GM13976 (cell line): ENCODE measurements at regions not wholly inside any gene's neighbourhood (a gene's known extent, or its start where the extent isn't known, plus 50 kb on each side); places are given as distances from the start of the nearest gene placed in this dataset.
"Not testable (repeated sequence)": the region's sequence is repeated elsewhere in the genome, so short reads cannot be mapped to it uniquely, and the experiment has no call there.

Experiments used
- DNase-seq: peaks from one replicate; pipeline ENCODE4 v3.0.0; 2012; ENCODE audit warnings: low spot score
- in situ Hi-C: fragments of 300-500 bp; cut with MboI; formaldehyde crosslinking; loops from one replicate; pipeline ENCODE4 v1.12.0; 2022; ENCODE audit warnings: low sequenced_read_pairs, mixed read lengths, inconsistent platforms; ENCODE audit not compliant: unreplicated experiment
- TF ChIP-seq, protein P1 (sequence below): IDR thresholded peaks from 2 replicates; pipeline ENCODE4 v1.5.1; 2012; ENCODE audit warnings: borderline replicate concordance, mild to moderate bottlenecking; ENCODE audit not compliant: insufficient read depth; ENCODE audit errors: extremely low read depth, missing control alignments, control extremely low read depth

DNA sequence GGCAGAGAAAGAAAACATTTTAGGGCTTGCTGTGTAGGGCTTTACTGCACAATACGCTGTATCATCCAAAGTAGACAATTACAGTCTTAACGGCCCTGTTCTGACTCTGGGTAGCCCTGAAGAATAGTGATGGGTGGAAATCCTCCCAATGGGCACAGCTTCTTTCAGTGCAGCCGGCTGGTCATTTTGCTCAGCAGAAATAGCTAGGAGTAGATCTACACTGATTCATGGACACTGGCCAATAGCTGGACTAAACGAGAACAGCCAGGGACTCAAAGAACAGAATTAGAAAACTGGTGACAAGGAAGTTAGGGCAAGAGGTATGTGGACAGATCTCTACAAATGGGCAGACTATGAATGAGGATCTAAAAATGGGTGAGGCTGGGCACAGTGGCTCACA, 69.3 kb downstream of the IARS1 start:
- DNase-seq: no peak
- TF ChIP-seq, protein P1, sequence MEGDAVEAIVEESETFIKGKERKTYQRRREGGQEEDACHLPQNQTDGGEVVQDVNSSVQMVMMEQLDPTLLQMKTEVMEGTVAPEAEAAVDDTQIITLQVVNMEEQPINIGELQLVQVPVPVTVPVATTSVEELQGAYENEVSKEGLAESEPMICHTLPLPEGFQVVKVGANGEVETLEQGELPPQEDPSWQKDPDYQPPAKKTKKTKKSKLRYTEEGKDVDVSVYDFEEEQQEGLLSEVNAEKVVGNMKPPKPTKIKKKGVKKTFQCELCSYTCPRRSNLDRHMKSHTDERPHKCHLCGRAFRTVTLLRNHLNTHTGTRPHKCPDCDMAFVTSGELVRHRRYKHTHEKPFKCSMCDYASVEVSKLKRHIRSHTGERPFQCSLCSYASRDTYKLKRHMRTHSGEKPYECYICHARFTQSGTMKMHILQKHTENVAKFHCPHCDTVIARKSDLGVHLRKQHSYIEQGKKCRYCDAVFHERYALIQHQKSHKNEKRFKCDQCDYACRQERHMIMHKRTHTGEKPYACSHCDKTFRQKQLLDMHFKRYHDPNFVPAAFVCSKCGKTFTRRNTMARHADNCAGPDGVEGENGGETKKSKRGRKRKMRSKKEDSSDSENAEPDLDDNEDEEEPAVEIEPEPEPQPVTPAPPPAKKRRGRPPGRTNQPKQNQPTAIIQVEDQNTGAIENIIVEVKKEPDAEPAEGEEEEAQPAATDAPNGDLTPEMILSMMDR: no peak
- in situ Hi-C loops: no loop called here

DNA sequence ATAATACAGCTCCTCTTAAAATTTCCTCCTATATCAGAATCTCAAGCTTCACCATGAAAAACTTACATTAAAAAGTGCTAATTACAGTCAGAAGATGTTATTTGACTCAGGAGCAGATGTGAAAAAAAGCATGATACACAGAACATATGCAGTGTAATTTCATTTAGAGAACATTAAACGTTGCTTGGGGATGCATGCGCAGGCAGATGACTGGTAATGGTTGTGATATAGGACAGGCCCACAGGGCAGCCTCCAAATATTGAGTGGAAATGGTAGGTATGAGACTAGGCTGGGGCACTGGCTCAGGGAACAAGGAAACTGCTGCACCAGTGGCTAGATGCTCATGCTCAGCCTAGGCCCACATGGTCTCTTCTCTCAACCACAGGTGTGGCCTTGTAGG, 69.7 kb downstream of the IARS1 start:
- in situ Hi-C loops: no loop called here
- TF ChIP-seq, protein P1: no peak
- no peak for DNase-seq

DNA sequence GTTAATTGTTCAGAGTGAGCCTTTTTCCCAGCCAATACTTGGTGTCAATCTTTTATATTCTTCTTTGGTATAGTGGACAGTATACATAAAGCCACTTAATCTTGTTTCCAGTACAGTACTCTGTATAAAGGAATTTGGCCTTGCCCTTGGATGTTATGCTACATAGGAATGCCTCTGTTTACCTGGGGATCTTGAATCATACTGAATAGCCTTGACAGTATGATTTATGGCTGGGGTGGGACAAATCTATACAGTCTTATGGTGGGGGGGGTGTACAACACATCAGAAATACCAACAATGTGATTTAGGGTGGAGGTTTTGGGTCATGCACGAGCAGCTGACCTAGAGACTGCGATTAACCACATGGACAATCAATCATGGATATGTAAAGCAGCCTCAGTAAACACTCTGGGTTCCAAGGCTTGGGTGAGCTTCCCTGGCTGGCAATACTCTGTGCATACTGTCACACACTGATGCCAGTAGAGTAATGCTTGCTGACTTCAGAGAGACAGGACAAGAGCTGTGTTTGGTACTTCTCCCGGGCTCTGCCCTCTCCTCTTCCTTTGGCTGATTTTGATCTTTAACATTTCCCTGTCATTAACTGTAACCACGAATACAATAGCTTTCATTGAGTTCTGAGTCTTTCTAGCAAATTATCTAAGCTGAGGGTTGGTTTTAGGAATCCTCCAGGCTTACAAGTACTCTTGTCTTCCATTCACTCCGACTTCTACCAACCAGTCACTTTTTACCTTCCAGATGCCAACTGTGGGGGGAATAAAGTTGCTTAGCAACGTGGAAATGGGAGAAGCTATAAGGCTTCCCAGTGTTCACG, 84.6 kb downstream of the IARS1 start:
- DNase-seq: no peak
- in situ Hi-C loops: no loop called here
- TF ChIP-seq, protein P1: no peak

DNA sequence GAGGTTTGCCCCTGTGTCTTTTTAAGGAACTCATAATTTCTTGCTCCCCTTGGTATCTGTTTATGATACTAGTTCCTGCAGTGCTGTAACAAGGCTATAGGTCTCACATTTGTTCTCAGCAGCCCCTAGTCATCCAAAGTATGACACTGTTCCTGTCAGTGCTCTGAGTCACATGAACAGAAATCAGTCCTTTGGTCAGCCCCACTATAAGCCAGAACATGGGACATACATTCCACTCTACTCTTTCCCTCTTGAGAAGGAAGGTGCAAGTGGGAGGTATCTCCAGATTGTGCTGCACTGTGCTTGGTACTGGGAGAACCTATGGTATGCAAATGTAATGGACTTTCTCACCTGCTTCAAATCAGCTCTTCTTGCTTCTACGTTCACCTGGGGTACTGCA, 87.0 kb downstream of the IARS1 start:
- in situ Hi-C loops: no loop called here
- no peak for DNase-seq
- TF ChIP-seq, protein P1: no peak

DNA sequence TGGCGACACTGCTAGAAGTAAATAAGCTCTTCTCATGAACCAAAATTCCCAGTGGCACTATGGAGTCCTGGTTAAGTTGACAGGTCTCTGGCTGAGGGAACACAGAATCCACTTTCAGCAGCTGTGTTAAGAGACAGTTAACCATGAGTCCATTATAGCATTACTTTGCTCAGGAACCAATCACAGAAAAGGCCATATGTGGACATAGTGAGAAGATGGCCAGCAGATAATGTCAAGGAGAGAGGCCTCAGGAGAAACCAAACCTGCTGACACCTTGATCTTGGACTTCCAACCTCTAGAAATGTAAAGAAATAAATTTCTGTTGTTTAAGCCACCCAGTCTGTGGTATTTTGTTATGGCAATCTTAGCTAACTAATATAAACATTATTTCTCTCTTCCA, 88.7 kb upstream of the SPTLC1 start:
- DNase-seq, in situ Hi-C loops: not testable (repeated sequence)

DNA sequence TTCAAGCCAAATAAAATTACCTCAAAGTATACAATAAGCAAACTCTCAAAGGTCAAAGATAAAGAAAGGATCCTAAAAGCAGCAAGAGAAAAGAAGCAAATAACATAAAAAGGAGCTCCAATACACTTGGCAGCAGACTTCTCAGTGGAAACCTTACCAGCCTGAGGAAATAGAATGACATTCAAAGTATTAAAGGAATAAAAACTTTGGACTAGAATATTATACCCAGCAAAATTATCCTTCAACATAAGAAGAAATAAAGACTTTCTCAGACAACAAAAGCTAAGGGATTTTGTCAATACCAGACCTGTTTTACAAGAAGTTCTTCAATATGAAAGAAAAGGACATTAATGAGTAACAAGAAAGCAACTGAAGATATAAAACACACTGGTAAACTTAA, 83.0 kb upstream of the SPTLC1 start:
- in situ Hi-C loops, DNase-seq: not testable (repeated sequence)

DNA sequence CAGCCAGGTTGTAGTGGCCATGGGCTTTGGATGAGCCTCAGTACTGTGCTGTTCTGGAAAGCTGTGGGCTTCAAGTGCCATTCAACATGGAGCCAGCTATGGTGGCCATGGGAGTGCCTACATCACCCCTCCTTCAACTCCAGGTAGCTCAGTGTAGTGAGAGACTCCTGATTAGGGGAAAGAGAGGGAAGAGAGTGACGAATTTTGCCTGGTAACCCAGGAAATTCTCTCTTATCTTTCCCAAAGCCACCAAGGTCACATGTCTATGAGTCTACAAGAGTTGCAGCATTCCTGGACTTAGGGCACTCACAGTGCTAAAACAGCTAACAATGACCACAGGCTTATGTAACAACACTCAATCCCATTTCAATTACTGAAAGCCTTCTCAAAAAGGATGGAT, 81.7 kb upstream of the SPTLC1 start:
- TF ChIP-seq, protein P1: no peak
- in situ Hi-C loops: no loop called here
- no peak for DNase-seq

DNA sequence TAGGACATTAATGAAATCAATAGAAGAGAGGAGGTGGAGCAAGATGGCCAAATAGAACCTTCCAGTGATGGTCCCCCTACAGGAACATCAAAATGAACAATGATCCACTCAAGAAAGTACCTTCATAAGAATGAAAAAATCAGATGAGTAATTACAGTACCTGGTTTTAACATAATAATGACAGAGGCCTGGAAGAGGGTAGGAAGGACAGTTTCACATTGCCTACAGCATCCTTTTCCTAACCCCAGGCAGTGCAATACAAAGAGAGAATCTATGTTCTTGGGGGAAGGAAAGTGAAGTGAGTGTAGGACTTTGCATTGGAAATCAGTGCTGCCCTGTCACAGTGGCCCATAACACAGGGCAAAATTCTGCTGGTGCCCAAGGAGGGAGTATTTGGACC, 81.2 kb upstream of the SPTLC1 start:
- no peak for DNase-seq
- in situ Hi-C loops: no loop called here
- TF ChIP-seq, protein P1: no peak
